Body of pancreas (tissue), 4 donors: ENCODE measurements at regions not wholly inside any gene's neighbourhood (a gene's known extent, or its start where the extent isn't known, plus 50 kb on each side); places are given as distances from the start of the nearest gene placed in this dataset.

Experiments
- CTCF ChIP-seq, 7 experiments: fragments of 450-650 bp in 4 of 7; fragments of 200-600 bp in 3 of 7; sonication (generic) in 3 of 7; IDR thresholded peaks; one replicate each; pipeline ENCODE4 v1.5.1; 2016 to 2019; ENCODE audit warnings: antibody characterized with exemption in 7 of 7
- POLR2A ChIP-seq, 3 donors: fragments of 450-650 bp; IDR thresholded peaks; one replicate each; pipeline ENCODE4 v1.6.1; 2016; ENCODE audit warnings: antibody characterized with exemption in 3 of 3, mild to moderate bottlenecking in 2 of 3

- TF ChIP-seq CTCF (IDR thresholded peaks at IDR 0.05) (no peak), POLR2A (IDR thresholded peaks at IDR 0.05) (no peak)
Observed at GRCh38 chr9:118305331-118305730, 601.1 kb downstream of the TLR4 start.
